ENCODE measurements at regions not wholly inside any gene's neighbourhood (a gene's known extent, or its start where the extent isn't known, plus 50 kb on each side); places are given as distances from the start of the nearest gene placed in this dataset.

GRCh38 chr5:87754009-87754757, 341.5 kb upstream of the CCNH start:
- TF ChIP-seq POLR2AphosphoS5 (IDR thresholded peaks at IDR 0.05; ENCODE audit: low read depth, low read length) = no peak
- TF ChIP-seq CTCF (IDR thresholded peaks at IDR 0.05) = no peak
- no peak for TF ChIP-seq MEF2A (IDR thresholded peaks at IDR 0.05; ENCODE audit: borderline replicate concordance, low read depth)
- no peak for TF ChIP-seq SIN3A (IDR thresholded peaks at IDR 0.05; ENCODE audit: borderline replicate concordance, low read depth, low read length)
- no peak for TF ChIP-seq TEAD4 (IDR thresholded peaks at IDR 0.05; ENCODE audit: borderline replicate concordance, insufficient read depth)

Data from SK-N-SH (cell line).